Activated CD4-positive, alpha-beta T cell treated with anti-CD3 and anti-CD28 coated beads for 48 hours (primary cell): ENCODE measurements at regions not wholly inside any gene's neighbourhood (a gene's known extent, or its start where the extent isn't known, plus 50 kb on each side); places are given as distances from the start of the nearest gene placed in this dataset.

Experiments used
- DNase-seq: peaks from one replicate; pipeline ENCODE4 v3.0.0-alpha.2; 2020

GRCh38 chr21:41048623-41049022 is 119.3 kb upstream of the BACE2 start:
- DNase-seq = no peak

- no peak for DNase-seq
These were observed 115.0 kb upstream of the BACE2 start for GRCh38 chr21:41052820-41053555.

- DNase-seq = no peak
These were observed 113.9 kb upstream of the BACE2 start for GRCh38 chr21:41054018-41054578.

GRCh38 chr21:41055266-41055665 is 112.7 kb upstream of the BACE2 start:
- no peak for DNase-seq

- DNase-seq = no peak
These were observed 108.1 kb upstream of the BACE2 start for GRCh38 chr21:41059871-41060270.

GRCh38 chr21:41061701-41062100 is 106.3 kb upstream of the BACE2 start:
- DNase-seq = no peak

GRCh38 chr21:41064334-41064791 is 103.6 kb upstream of the BACE2 start:
- DNase-seq = no peak

GRCh38 chr21:41064951-41065350 is 103.0 kb upstream of the BACE2 start:
- no peak for DNase-seq

GRCh38 chr21:41065539-41065938 is 102.4 kb upstream of the BACE2 start:
- no peak for DNase-seq

- DNase-seq = no peak
These were observed 101.6 kb upstream of the BACE2 start for GRCh38 chr21:41066086-41066938.

- DNase-seq = no peak
These were observed 100.3 kb upstream of the BACE2 start for GRCh38 chr21:41067709-41068108.

- DNase-seq = no peak
These were observed 99.5 kb upstream of the BACE2 start for GRCh38 chr21:41068496-41068895.

- peak; percentile 83 for DNase-seq
These were observed 98.9 kb upstream of the BACE2 start for GRCh38 chr21:41068967-41069642.

GRCh38 chr21:41070284-41070683 is 97.7 kb upstream of the BACE2 start:
- no peak for DNase-seq

- DNase-seq = no peak
These were observed 96.4 kb upstream of the BACE2 start for GRCh38 chr21:41071258-41072171.

GRCh38 chr21:41073558-41073957 is 94.4 kb upstream of the BACE2 start:
- DNase-seq = no peak

GRCh38 chr21:41074396-41075184 is 93.4 kb upstream of the BACE2 start:
- no peak for DNase-seq

GRCh38 chr21:41075656-41076055 is 92.3 kb upstream of the BACE2 start:
- no peak for DNase-seq

- DNase-seq = no peak
These were observed 91.9 kb upstream of the BACE2 start for GRCh38 chr21:41076064-41076463.

- DNase-seq = no peak
These were observed 88.8 kb upstream of the BACE2 start for GRCh38 chr21:41079159-41079558.

GRCh38 chr21:41080485-41081121 is 87.4 kb upstream of the BACE2 start:
- DNase-seq = no peak
